Activated T-cell treated with anti-CD3 and anti-CD28 coated beads for 24 hours (primary cell): ENCODE measurements at regions not wholly inside any gene's neighbourhood (a gene's known extent, or its start where the extent isn't known, plus 50 kb on each side); places are given as distances from the start of the nearest gene placed in this dataset.

Source experiments
- DNase-seq: peaks from one replicate; pipeline ENCODE4 v3.0.0-alpha.2; 2020; ENCODE audit warnings: low read depth

DNA sequence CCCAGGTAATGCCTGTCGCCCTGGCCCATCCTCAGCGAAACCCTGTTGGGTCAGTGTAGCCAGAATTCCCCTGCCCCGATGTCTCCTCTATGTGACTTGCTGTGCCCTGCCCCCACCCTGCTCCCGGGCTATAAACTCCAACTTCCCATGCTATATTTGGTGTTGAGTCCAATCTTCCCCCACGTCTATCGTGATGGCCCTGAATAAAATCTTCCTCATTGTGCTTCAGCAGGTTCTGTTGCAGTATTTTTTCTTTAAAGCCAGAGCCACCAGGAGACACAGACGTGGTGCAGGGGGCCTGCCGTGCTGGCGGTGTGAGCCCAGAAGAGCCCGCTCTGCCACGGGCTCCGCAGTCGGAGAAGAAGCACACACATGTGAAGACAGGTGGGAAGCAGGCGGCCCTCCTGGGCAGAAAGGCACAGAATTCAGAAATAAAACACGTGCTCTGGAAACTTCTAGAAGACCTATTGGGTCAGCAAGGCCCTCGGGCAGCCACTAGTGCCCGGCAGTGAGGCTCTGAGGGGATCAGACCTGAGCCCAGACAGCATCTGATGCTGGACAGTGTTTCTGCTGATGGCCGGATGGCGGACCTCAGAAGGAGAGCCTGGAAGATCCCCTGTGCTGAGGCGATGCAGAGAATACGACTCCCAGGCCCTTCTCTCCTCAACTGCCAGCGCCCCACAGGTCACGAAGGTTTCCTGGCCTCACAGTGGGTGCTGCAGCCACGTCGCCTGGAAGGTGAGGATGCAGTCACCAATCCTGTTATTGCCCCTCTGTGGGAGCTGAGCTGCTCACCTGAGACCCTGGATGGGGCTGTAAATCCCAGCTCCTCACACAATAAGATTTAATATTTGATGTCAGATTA is 501.9 kb downstream of the BRD1 start:
- DNase-seq: no peak

DNA sequence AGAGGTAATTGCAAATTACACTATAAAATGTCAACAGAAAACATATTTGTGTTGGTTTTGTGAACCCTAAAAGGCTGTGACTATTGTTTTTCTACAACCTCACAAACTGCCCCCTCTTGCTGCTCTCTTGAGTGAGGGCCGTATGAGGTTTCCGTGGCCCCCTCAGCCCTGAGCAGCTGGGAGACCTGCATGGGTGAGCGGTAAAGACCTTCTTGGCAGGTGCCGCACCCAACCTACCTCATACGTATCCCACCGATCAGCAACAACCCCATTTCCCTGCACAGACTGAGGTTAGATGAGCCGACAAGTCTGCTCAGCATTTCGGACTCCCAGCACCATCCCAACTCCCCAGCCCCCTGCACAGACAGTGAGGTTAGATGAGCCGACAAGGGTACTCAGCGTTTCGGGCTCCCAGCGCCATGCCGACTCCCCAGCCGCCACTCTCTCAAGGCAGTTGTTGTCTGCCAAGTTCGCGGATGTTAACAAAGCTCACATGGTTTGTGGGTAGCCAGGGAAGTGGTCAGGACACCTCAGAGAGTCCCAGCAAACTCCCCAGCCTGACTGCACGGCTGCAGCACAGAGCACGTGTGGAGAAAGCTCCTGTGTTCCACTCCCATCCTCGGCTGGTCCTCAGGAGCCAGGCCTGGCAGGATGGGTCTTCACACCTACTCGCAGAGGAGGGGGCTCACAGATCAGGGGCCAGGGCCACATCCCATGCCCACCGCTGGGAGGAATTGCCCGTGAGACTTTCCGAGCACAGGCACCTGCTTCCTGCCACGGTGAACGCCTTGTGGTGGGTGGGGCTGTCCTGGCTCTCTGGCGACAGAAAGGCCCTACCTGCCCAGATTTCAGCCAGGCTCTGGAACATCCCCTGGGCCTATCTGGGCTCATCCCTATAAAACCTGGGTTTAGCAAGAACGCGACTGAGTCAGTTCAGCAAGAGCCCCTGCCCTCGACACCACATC is 502.9 kb downstream of the BRD1 start:
- no peak for DNase-seq

GRCh38 chr22:49323751-49324415 is 503.8 kb downstream of the BRD1 start:
- DNase-seq: no peak

- DNase-seq: no peak
These were observed 504.6 kb downstream of the BRD1 start for GRCh38 chr22:49322861-49323622.

DNA sequence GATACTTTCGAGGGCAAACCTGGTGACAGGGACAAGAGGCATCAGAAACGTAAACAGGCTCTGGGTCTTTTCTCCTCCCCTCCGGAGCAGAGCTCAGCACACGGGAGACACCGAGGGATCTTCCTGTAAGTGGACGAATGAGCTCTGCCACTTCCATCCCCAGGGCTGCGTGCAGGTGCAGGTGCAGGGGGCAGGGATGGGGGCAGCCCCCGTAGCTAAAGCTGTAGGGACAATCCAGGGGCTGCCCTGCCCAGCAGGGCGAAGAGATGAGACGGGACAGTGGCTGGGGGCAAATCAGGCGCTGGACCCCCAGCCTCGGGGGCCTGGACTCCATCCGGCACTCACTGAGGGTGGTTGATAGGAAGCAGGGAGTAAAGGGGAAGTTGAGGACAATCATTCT is 505.4 kb downstream of the BRD1 start:
- DNase-seq: no peak

- no peak for DNase-seq
These were observed 506.1 kb downstream of the BRD1 start for GRCh38 chr22:49321477-49322055.

DNA sequence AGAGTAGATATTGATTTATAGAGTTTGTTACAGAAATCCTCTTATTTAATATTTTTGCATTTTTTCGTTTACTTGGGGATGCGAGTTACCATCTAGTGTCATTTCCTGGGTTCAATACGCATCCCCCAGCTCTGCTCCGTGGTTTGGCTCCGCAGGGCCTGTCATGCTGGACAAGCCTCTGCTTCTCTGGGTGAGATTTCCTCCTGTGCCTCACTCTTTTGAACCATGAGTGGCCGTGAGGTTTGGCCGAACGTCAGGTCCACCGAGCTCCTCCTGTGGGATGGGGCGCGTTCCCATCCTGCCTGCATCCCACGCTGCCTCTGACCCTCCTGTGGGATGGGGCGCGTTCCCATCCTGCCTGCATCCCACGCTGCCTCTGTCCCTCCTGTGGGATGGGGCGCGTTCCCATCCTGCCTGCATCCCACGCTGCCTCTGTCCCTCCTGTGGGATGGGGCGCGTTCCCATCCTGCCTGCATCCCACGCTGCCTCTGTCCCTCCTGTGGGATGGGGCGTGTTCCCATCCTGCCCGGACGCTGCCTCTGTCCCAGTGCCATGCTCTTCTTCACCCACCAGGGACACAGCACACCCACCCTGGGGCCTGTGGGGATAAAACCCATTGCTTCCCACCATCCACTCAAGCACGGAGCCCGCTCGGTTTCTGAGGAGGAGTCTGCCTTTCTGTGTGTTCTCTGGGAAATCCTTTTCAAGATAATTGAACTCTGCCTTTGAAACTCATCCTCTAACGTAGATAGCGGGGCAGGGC is 506.8 kb downstream of the BRD1 start:
- no peak for DNase-seq

DNA sequence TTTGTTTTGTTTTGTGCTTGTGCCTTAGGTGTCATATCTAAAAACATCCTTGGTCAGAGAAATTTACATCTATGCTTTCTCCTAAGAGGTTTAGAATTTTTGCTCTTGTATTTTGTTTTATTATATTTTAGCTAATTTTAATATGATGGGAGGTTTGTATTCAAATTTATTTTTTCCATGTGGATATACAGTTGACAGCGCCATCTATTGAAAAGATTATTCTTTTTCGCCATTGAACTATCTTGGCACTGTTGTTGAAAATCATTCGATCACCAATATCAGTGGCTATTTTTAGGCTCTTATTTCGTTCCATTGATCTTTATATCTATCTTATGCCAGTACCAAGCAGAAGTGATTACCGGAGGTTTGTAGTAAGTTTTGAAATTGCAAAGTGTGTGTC is 510.3 kb downstream of the BRD1 start:
- no peak for DNase-seq

- DNase-seq: no peak
These were observed 515.1 kb downstream of the BRD1 start for GRCh38 chr22:49312601-49313000.

DNA sequence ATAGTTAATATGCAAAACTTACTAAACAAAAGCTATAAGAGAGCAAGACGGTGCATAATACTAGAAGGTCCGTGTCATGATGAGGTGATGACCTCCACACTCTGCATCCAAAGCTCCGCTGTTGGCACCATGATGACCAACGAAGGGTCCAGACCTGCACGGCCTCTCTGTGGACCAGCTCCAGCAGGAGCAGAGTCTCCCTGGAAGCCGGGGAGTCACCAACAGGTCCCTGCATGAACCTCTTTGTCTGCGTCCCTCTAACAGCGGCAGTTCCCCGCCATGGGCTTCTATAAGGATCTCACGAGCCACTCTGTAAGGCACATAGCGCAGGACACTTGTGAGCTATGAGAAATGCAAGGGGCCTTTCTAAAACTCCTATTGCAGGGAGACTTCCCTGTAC is 517.3 kb downstream of the BRD1 start:
- DNase-seq: no peak

DNA sequence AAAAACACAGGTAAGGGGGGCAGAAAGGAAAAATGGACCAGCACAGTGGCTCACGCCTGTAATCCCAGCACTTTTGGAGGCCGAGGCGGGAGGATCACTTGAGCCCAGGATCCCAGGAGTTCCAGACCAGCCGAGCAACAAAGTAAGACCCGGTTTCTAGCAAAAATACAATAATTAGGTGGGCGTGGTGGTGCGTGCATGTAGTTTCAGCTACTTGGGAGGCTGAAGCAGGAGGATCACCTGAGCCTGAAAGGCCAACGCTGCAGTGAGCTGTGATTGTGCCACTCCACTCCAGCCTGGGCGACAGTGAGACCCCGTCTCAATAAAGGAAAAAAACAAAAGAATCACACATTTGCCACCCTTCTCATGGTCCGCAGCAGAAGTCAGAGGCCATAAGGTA is 519.4 kb downstream of the BRD1 start:
- no peak for DNase-seq

- DNase-seq: no peak
These were observed 519.8 kb downstream of the BRD1 start for GRCh38 chr22:49307870-49308269.

- DNase-seq: no peak
These were observed 520.2 kb downstream of the BRD1 start for GRCh38 chr22:49307481-49307830.

DNA sequence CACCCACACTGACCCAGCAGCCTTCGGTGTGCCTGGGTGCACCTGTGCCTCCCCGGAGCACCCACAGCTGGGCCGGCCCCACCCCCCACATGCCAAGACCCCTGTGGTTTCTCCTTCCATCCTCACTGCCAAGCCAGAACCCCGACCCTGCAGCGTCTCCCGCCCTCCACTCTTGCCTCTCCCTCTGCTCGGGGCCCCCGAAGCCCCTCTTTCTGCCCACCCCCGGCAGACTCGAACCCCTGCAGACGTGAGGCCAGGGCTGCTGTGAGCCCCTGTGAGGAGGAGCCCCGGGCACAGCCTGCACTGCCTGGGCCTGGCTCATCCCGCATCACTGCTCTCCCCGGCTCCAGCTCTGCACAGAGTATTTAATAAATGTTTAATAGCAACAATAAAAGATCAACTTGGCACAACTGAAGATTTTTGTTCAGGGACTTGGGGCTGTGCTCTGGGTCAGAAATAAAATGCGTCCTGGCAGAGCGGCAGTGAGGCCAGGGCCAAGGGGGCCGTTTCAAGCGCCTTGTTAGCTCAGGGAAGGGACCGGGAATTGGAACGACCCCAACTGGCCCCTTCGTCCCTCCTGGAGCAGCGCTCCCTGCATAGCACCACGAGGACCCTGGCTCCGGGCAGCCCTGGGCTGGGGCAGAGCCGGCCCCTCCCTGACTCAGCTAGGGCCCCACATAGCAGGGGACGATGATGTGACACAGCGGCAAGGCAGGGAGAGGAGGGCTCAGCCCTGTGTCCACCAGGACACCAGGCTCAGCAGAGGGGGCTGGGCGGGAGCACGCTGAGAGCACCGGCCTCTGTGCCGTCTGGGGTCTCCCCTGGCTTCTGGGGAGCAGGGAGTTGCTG is 520.8 kb downstream of the BRD1 start:
- DNase-seq: no peak

DNA sequence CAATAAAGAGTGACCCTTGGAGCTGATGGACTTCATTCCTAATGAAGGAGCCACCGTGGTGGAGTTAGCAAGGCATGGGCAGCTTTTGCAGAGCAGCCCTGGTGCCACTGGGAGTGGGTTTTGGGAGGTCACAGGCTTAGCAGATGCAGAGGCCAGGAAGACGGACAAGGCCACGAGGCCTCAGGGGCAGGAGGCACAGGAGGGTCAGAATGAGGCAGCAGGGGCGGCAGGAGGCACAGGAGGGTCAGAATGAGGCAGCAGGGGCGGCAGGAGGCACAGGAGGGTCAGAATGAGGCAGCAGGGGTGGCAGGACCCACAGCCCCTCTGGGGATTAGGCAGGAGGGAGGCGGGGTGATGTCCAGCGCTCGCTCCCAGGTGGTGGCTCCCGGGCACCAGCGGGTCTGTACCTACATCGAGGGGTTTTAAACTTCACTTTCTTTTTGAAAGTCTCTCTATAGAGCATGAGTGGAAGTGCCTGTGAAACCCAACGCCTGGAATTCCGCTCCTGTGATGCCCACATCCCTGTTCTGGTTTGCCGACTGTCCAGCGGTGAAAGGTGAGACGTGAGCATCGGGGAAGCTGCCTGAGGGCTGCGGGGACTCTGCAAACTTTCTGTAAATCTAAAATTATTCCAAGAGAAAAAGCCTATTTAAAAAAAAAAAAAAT is 521.6 kb downstream of the BRD1 start:
- DNase-seq: no peak

- peak; percentile 50 for DNase-seq
These were observed 522.3 kb downstream of the BRD1 start for GRCh38 chr22:49305214-49305965.

GRCh38 chr22:49303781-49304461 is 523.8 kb downstream of the BRD1 start:
- no peak for DNase-seq
